Retina (tissue), 1 donor: ENCODE measurements at regions not wholly inside any gene's neighbourhood (a gene's known extent, or its start where the extent isn't known, plus 50 kb on each side); places are given as distances from the start of the nearest gene placed in this dataset.
"Not testable (repeated sequence)": the region's sequence is repeated elsewhere in the genome, so short reads cannot be mapped to it uniquely, and the experiment has no call there.

ENCODE experiments used
- DNase-seq: peaks from one replicate; pipeline ENCODE4 v3.0.0-alpha.2; 2016

DNA sequence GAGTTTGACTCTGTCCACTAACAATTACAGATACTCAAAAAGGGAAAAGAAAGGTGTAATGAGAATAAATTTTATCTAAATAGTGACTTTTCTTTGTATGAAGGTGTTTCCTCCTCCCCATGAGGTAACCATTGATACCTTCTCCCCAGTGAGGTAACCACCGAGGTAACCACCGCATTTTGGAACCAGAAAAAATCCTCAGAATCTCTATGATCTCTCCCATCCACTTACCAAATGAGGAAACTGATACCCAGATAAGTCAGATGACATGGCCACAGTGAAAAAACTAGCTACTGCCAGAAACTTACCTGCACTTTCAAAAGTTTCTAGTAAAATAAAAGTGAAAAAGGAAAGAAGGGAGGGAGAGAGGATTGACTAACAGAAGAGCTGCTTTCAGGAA is 124.0 kb upstream of the FNDC3A start:
- DNase-seq: no peak

GRCh38 chr13:48852911-48853727 is 122.6 kb upstream of the FNDC3A start:
- DNase-seq: no peak

- peak; percentile 25 for DNase-seq
Observed at GRCh38 chr13:48853728-48854102, 122.0 kb upstream of the FNDC3A start.

- DNase-seq: no peak
Observed at GRCh38 chr13:48857576-48857975, 118.1 kb upstream of the FNDC3A start.

DNA sequence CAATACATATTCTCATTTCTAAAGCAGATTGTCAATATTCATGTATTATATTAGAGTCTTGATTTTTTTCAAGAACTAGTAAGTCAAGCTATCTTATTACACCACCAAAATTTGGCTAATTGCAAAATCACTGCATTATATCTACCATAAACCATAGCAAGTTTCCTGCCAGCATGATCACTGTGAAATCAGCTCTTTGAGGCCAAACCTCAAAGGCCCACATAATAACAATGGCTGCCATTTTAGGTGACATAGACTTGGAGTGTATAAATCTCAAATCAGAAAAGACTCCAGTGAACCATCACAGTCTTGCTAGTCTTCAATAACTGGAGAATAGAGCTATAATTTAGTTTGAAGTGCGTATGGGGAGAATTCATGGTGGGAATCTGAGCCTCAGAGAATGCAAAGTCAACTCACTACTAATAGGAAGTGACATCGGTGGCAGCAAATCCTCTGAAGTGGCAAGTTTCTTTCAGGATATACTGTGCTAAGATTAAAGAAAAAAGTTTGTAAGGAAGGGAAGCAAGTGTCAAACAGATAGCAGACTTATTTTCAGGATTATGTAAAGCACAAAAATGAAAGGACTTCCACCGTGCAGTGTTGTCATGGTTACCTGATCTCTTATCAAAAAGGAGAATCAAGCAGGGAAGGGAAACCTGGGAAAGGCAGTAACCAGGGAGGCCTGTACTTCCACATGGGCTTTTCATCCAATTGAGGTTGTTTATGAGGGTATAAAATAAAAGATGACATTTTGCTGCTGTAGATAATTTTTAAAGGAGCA is 117.4 kb upstream of the FNDC3A start:
- peak; percentile 36 for DNase-seq

- no peak for DNase-seq
Observed at GRCh38 chr13:48859272-48860105, 116.2 kb upstream of the FNDC3A start.

DNA sequence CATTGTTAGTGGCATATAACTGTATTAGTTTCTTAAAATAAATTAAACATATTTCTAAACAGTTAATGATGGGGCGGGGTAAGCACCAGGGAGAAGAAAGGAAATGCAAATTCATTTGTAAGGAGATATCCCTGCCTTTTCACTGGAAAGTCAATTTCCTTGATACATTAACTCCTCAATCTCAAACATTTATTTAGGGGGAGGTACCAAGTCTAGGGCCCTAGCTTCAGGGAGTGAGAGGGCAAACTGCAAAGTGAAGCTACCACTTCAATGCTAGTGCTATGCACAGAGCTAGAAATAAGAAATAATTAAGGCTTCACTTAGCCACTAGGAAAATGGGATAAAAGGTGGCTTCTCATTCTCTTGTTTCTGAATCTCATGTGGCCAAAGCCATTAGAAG is 115.3 kb upstream of the FNDC3A start:
- DNase-seq: no peak

DNA sequence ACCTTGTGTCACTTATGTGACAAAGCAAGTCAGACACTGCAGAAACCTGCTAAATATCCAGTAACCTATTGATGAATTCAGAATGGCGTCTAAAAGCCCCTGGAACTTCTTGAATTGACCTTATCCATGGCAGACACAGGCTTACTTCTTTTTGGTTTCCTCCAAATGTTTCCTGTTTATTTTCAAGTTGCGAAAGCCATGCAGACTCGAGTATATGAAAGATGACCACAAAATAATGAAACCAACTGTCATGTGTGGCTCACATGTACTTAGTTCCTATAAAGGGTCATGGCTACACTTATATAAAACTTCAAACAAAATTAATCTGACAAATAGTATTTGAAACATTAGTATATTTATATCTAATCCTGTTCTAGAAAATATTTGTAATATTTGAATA is 113.1 kb upstream of the FNDC3A start:
- DNase-seq: no peak

DNA sequence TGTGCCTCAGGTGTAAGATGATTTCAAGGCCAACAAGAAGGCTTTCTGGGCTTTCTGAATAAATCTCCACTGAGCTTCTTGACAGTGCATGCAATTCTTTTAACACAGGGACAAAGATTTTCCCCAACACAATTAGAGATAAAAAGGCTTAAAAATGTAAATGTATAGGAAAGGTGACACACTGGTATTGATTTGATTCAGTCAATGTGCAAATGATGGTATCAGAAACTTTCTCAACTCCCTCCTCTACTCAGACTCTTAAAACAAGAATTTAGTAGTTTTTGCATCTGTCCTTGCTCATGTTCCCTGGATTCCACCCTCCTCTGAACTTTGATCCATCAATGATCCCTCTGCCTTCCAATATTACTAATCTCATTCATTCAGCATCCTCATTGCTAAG is 111.6 kb upstream of the FNDC3A start:
- DNase-seq: no peak

DNA sequence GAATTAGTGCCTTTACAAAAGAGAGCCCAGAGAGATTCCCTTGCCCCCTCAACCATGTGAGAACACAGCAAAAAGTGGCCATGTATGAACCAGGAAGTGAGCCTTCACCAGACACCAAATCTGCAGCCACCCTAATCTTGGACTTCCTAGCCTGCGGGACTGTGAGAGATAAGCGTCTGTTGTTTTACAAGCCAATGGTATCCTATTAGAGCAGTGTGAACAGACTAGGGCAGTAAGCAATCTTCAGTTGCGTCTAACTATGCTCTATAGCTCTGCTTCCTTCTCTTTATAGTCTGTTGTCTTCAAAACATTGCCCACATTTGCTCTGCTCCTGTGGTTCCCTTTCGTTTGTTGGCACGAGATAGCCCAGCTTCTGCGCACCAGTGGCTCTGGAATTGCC is 109.5 kb upstream of the FNDC3A start:
- DNase-seq: no peak

DNA sequence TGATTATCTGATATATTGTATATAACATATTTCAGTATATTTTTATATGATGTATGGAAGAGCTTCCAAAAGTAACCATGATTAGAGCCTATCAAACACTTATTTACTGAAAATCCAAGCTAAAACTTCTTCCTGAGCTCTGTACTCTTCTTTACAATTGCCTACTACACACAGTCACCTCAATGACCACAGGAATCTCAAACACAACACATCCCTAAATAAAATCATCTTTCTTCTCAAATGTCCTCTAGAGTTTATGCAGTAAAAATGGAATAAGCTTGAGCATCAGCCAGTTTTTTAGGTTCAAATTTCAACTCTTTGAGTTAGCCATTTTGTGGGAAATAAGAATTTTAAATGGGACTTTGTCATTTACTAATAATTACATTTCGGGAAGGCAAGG is 102.6 kb upstream of the FNDC3A start:
- no peak for DNase-seq

GRCh38 chr13:48873587-48873986 is 102.1 kb upstream of the FNDC3A start:
- no peak for DNase-seq

- no peak for DNase-seq
Observed at GRCh38 chr13:48874165-48874564, 101.5 kb upstream of the FNDC3A start.

DNA sequence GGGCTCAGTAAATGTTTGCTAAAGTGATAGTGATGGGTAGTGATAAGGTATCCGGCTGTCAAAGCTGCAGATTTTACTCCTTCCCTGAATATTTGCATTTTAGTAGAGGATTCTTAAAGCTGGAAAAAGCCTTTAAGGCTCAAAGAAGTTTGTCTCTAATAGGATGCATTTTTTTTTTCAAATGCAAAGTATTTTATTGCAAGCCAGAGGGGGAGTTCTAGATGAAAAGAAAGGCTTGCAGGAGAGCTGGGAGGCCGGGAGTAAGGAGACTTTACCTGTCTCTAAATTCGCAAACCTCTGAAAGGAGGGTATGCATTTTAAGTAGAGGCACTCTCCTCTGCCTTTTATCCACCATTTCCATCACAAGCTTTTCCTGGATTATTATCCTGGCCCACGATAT is 100.7 kb upstream of the FNDC3A start:
- DNase-seq: no peak

- DNase-seq: no peak
Observed at GRCh38 chr13:48876289-48876688, 99.4 kb upstream of the FNDC3A start.

DNA sequence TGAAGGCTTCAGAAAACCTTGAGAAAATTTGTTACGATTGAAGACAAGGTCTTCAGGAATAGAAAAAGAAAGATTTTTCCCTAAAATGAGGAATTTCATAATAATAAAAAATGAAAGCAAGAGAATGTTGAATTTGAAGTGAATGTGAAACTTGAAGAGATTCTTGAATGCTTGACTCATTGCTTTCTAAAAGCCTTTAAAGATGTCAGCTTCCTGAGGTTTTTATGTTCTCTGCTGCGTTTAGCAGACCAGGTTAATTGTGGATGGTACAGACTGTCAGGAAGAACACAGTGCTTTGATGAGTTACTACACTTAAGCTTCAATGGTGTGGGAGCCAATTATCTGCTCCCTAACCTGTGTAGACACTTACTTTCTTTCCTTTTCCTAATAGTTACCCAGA is 96.3 kb upstream of the FNDC3A start:
- no peak for DNase-seq

GRCh38 chr13:48879854-48880253 is 95.9 kb upstream of the FNDC3A start:
- DNase-seq: no peak

- DNase-seq: not testable (repeated sequence)
Observed at GRCh38 chr13:48883786-48884185, 91.9 kb upstream of the FNDC3A start.

DNA sequence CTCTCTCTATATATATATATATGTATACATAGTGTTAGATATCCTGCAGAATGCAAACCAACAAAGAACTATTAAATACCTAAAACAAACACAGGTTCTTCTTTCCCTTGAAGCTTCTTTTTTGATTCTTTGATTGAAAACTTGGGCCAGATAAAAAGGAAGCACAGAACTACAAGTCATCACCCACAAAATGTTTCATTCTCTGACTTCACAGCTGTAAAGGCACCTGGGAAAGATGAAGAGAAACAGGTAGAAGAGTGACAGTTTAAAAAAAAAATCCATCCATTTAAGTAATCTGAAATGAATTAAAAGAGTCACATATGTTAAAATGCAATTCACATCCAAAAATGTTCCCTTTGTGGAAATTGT is 90.7 kb upstream of the FNDC3A start:
- DNase-seq: no peak

DNA sequence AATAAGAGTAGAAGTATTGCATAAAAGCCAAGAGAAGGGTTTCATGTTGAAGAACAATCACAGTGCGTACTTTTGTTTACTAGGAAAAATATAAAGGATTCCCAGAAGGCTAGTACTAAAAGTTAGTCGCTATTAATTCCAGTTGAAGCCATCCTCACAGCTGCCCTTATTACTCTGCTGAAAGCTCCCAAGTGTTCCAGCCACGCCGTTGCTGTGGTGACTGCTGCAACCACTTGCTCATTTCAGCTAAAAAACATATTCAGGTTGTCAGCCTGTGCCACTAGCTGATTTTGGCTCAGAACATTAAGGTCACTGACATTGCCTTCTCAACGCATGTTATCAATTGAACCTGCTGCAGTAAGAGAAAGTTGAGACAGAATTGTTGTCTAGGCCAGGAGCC is 87.1 kb upstream of the FNDC3A start:
- DNase-seq: no peak

DNA sequence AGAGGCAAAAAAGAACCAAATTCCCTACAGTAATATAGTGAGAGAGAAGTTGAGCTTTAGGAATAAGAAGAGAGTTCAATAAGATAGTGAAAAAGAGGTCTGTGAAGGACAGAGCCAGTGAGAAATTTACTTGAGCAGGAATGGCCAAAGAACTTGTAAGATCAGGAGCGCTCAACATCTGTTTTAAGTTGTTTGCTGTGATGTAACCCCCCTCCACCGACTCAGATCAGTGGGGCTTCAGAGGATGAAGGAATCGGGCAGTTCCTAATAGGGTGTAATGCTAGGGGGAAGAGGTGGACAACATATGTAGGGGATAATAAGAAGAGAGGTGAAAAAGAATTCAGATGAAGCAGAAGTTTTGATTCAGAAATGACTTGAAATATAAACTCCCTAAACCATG is 85.3 kb upstream of the FNDC3A start:
- no peak for DNase-seq

GRCh38 chr13:48891586-48891985 is 84.1 kb upstream of the FNDC3A start:
- no peak for DNase-seq

GRCh38 chr13:48892053-48892687 is 83.5 kb upstream of the FNDC3A start:
- no peak for DNase-seq
